AG04449 (cell line): ENCODE measurements at regions not wholly inside any gene's neighbourhood (a gene's known extent, or its start where the extent isn't known, plus 50 kb on each side); places are given as distances from the start of the nearest gene placed in this dataset.

Experiments used
- CTCF ChIA-PET: fragments of 350-600 bp; formaldehyde crosslinking; extraction: SDS; loops from one replicate; lab custom pipeline; 2021; ENCODE audit warnings: antibody characterized with exemption; lab: Yijun Ruan, JAX
- POLR2A ChIA-PET: fragments of 400-600, 350-600 bp; formaldehyde crosslinking; extraction: SDS; loops from one replicate; lab custom pipeline; 2020; ENCODE audit warnings: antibody characterized with exemption, inconsistent platforms; lab: Yijun Ruan, JAX
- DNase-seq: peaks from one replicate; pipeline ENCODE4 v3.0.0-alpha.2; 2010; ENCODE audit warnings: low read depth, low spot score
- H3K4me3 ChIP-seq: 2 replicates; pipeline ENCODE4 v1.5.1; 2011; ENCODE audit warnings: low read depth, mild to moderate bottlenecking, control low read depth, low read length
- TF ChIP-seq, protein P1 (sequence below): IDR thresholded peaks from one replicate; pipeline ENCODE4 v1.5.1; 2011; ENCODE audit warnings: mild to moderate bottlenecking, moderate library complexity, low read length, control low read depth, inconsistent platforms; ENCODE audit not compliant: insufficient read depth; ENCODE audit errors: missing control alignments

DNA sequence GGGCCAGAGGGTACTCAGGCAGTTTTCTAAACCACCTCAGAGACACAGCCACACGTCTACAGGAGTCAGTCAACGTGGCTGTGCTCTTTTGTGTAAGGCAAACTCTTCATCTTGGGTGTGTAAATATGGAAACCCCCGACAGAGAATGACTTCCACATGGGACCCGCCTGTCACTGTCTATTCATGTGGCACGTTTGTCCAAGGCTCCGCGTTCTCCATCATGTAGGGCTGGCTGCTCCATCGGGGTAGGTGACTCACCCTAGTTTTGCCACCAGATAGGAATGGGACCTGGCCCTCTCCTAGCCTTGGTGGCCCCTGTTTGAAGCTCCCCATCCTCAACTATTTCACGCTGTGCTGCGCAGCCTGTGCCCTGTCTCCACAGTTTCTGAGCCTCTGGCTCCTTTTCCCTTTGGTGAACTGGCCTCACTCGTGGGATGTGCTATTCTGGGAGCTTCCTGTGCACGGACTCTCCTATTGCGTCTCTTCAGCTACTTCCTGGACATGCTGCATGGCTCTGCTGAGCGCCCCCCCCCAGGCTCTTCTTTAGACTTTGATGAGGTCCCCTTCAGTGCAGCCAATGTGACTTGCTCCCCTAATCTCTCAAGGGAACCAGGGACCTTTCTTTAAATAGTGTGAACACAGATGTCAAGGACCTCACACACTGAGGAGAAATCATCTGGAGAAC lies 143.2 kb upstream of the PDE10A start:
- POLR2A ChIA-PET, result no interaction called here
- TF ChIP-seq, protein P1, sequence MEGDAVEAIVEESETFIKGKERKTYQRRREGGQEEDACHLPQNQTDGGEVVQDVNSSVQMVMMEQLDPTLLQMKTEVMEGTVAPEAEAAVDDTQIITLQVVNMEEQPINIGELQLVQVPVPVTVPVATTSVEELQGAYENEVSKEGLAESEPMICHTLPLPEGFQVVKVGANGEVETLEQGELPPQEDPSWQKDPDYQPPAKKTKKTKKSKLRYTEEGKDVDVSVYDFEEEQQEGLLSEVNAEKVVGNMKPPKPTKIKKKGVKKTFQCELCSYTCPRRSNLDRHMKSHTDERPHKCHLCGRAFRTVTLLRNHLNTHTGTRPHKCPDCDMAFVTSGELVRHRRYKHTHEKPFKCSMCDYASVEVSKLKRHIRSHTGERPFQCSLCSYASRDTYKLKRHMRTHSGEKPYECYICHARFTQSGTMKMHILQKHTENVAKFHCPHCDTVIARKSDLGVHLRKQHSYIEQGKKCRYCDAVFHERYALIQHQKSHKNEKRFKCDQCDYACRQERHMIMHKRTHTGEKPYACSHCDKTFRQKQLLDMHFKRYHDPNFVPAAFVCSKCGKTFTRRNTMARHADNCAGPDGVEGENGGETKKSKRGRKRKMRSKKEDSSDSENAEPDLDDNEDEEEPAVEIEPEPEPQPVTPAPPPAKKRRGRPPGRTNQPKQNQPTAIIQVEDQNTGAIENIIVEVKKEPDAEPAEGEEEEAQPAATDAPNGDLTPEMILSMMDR, result no peak
- H3K4me3 ChIP-seq, result no peak overlapping the region
- CTCF ChIA-PET, result no interaction called here
- no peak for DNase-seq

DNA sequence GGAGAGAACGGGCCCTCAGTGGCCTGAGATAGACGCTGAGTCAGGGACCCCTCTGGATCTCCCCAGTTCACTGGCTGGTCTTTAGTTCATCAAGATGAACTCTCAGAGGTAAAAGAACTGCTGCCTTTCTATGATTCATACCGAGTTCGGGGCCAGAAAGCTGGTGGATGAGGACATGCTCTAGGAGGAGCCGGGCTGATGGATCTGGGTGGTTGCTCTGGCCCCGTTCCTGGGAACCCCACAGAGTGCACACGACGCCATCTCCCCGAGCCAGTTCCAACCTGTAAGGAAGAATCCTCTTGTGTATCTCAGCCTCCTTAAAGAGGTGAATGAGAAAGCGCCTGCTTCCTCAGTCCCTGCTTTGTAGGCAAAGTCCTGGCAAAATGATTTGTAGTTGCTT lies 142.6 kb upstream of the PDE10A start:
- ChIA-PET CTCF (no interaction called here), POLR2A (no interaction called here)
- no peak overlapping the region for H3K4me3 ChIP-seq
- TF ChIP-seq, protein P1, result no peak
- no peak for DNase-seq

DNA sequence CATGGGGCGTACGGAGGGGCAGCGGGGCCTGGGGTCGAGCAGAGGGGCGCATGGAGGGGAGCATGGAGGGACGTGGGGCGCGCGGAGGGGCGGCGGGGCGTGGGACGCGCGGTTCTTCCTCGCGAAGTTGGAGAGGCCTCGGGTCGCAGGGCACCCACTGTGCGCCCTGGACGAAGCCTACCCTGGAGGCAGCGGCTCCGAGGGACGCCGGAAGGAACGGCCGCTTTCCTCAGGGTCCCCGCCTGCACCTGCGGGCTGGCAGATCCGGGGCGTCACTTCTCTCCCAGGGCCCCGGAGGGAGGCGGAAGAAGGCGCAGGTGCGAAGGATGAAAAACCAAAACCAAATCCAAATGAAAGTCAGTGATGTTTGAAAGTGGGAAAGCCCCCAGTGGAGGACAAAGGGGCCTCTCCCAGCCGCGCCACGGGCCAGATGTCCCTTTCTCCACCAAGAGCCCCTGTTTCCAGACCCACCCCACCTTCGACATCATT lies 142.1 kb upstream of the PDE10A start:
- H3K4me3 ChIP-seq, result no peak overlapping the region
- CTCF ChIA-PET, result no interaction called here
- TF ChIP-seq, protein P1, result no peak
- POLR2A ChIA-PET, result no interaction called here
- no peak for DNase-seq

DNA sequence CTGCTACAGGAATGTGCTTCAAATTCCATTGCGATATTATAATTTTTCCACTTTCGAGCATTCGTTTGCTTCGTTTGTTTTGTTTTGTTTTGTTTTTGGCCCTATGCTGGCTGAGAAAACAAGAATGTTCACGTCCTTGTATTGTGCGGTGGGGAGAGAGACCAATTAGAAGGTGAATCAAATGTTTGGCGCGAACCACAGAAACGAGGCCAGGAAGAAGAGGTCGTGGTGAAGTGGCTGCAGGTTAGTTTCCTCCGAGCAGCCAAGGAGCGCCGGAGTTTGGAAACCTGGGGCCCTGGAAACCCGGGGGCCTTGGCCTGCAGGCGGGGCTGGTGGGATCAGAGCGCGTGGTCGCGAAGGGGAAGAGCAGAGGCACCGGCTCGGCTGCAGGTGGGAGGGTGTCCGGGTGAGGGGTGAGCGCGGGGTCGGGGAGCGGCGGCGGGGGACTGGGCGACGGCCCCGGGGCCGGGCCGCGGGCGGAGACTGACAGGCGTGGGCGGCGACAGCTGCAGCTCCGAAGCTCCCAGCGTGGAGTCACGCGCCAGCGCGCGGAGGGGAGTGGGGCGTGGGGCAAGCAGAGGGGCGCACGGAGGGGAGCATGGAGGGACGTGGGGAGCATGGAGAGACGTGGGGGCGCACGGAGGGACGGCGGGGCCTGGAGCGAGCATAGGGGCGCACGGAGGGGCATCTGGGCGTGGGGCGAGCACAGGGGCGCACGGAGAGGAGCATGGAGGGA lies 141.5 kb upstream of the PDE10A start:
- H3K4me3 ChIP-seq, result no peak overlapping the region
- CTCF ChIA-PET, result no interaction called here
- TF ChIP-seq, protein P1, result no peak
- POLR2A ChIA-PET, result no interaction called here
- no peak for DNase-seq

DNA sequence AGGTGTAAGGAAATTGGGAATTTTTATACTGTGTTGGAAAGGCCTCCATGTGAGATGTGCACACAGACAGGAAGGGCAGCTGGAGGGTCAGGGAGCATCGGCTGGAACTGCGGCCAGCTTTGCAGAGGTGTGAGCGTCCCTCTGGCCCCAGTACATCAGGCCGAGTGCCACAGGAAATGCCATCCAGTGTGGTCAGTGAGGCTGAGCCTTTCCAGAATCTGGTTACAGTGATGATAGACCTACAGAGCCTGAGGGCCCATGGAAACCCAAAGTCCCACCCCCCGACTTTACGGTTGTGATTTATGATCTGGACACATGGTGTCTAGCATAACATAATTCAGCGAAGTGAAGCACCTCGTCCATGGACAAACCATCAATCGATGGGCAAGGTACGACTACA lies 137.3 kb upstream of the PDE10A start:
- TF ChIP-seq, protein P1, result no peak
- H3K4me3 ChIP-seq, result no peak overlapping the region
- CTCF ChIA-PET, result no interaction called here
- no peak for DNase-seq
- POLR2A ChIA-PET, result no interaction called here

DNA sequence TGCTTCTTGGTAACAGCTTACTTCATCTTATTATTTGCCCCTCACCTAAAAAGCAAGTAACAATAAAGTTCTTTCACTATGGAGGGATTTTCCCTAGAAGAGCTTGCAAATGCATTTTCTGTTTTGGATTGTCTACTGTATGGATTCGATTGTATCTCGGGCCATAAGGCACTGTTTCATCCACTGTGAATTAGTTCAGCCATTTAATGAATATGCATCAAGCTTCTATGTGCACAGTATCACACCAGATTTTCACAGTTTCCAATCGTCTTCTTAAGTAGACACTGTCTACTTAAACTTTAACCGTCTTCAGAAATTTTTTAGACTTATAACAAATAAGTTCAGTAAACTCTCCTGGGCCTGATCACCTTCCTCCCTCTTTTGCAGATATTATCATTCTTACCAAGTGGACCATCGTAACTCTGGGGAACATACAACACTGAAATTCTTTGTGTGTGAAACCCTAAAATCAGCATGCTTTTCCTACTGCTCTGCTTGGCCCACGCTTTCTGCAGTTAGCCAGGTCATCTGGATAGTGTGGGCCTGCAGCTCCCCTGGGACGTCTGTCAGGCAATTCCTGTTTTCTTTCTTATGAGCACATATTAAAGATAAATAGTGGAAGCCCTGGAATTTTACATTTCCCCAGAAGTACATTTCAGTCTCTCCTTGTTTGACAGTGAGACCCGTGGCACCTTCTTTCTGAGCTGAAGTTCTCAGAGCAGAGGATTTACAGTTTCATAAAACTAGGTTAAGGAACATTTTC lies 136.5 kb upstream of the PDE10A start:
- POLR2A ChIA-PET, result no interaction called here
- H3K4me3 ChIP-seq, result no peak overlapping the region
- DNase-seq, result no peak
- CTCF ChIA-PET, result no interaction called here
- TF ChIP-seq, protein P1, result no peak
